GM13976 (cell line): ENCODE measurements at regions not wholly inside any gene's neighbourhood (a gene's known extent, or its start where the extent isn't known, plus 50 kb on each side); places are given as distances from the start of the nearest gene placed in this dataset.

Source experiments
- DNase-seq: peaks from one replicate; pipeline ENCODE4 v3.0.0; 2012; ENCODE audit warnings: low spot score
- CTCF ChIP-seq: IDR thresholded peaks from 2 replicates; pipeline ENCODE4 v1.5.1; 2012; ENCODE audit warnings: borderline replicate concordance, mild to moderate bottlenecking; ENCODE audit not compliant: insufficient read depth; ENCODE audit errors: extremely low read depth, missing control alignments, control extremely low read depth
- in situ Hi-C: fragments of 300-500 bp; cut with MboI; formaldehyde crosslinking; loops from one replicate; pipeline ENCODE4 v1.12.0; 2022; ENCODE audit warnings: low sequenced_read_pairs, mixed read lengths, inconsistent platforms; ENCODE audit not compliant: unreplicated experiment

- no peak for DNase-seq
- no peak for TF ChIP-seq CTCF
- in situ Hi-C loops, result no loop called here
These were observed 218.4 kb upstream of the JARID2 start for GRCh38 chr6:15027472-15027871.

DNA sequence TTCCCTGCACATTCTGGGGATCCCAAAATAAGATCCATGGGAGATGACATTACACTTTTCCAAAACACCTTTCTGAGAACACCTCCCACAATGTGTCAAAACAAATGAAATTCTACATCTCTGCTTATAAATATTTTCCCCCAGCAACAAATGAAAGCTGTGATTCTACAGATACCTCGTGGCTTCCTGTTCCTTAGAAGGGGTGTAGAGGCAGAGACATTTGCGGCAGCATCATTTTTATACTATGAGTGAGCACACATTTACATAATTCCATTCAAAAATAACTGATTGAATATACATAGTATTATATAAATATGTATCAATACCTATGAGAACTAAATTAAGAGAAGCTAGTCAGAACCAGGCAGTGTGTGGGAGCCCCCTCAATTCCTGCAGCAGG is 213.9 kb upstream of the JARID2 start:
- in situ Hi-C loops, result no loop called here
- TF ChIP-seq CTCF, result no peak
- DNase-seq, result no peak

DNA sequence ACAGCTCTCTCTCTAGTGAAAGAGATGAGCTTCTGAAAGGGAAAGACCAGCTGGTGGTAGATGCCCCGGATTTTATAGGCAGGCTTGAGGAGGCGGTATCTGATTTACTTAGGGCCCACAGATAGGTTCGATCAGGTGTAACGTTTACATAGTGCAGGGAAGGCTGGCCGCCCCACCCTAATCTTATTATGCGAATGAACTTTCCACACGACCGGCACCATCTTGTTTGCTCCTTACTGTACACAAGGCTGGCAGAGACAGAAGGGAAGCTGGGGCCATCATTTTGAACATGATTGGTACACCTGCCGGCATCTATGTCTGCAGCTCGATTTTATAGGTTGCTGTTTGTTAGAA is 212.0 kb upstream of the JARID2 start:
- in situ Hi-C loops, result no loop called here
- no peak for DNase-seq
- no peak for TF ChIP-seq CTCF

DNA sequence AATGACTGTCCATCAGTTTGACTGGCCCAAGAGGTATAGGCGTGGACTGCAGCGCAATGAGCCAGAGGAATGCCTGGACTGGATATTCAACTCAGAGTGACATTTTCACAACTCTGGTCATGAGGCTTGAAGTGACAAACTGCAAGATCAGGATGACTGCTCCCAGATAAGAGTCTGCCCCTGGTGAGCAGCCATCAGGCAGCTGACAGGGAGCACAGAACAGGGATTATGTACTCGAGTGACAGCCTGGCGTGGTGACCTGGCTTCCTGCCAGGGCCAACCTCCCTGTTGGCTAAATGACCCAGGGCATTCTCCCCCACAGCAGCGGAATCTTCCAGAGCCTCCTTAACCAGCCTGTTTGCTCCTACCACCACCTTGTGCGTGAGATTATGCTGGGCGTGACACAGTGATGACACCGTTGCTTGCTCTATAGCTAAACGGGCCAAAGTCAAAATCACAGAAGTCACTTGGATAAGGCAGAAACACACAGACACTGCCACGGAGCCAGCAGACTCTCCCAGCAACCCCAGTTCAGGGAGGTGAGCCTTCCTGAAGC is 209.1 kb upstream of the JARID2 start:
- TF ChIP-seq CTCF, result no peak
- DNase-seq, result no peak
- in situ Hi-C loops, result no loop called here

- in situ Hi-C loops, result no loop called here
- no peak for TF ChIP-seq CTCF
- DNase-seq, result no peak
These were observed 208.6 kb upstream of the JARID2 start for GRCh38 chr6:15037253-15037652.

- DNase-seq, result no peak
- TF ChIP-seq CTCF, result no peak
- in situ Hi-C loops, result no loop called here
These were observed 207.7 kb upstream of the JARID2 start for GRCh38 chr6:15038013-15038791.
